ENCODE measurements at regions not wholly inside any gene's neighbourhood (a gene's known extent, or its start where the extent isn't known, plus 50 kb on each side); places are given as distances from the start of the nearest gene placed in this dataset.

DNA sequence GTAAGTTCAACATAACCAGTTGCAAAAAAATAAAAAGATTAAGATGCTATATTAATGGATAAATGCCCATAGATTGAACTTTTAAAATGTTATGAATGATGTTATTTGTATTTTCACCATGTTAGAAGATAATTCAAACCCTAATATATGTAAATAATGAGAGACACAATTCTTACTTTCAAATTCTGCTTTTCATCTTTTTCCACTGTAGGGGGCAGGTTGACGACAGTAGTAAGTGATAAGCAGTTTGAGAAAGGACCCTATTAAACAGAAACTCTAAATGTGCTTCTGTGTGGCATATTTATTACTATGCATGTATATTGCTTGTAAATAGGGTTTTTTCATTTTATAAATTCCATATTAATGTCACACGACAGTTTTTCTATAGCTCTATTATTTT, 591.1 kb downstream of the SEMA5A start (continued):
- no peak for TF ChIP-seq BRCA1 (IDR thresholded peaks at IDR 0.05; ENCODE audit: low read depth, low read length)
- no peak for TF ChIP-seq TEAD4 (IDR thresholded peaks at IDR 0.05; ENCODE audit: low read depth, low read length)
- no peak for TF ChIP-seq JUND (IDR thresholded peaks at IDR 0.05; ENCODE audit: low read length)
- TF ChIP-seq CHD1 (IDR thresholded peaks at IDR 0.05; ENCODE audit: low read depth, low read length): no peak
- TF ChIP-seq CREB1 (IDR thresholded peaks at IDR 0.05): no peak
- no peak for TF ChIP-seq RAD21 (IDR thresholded peaks at IDR 0.05 in 1 of 2, conservative IDR thresholded peaks at IDR 0.05 in 1 of 2; ENCODE audit: low read depth in 2 of 2, low read length in 2 of 2)
- no peak for TF ChIP-seq RBBP5 (IDR thresholded peaks at IDR 0.05; ENCODE audit: borderline replicate concordance, low read depth, low read length)
- TF ChIP-seq SP1 (IDR thresholded peaks at IDR 0.05; ENCODE audit: low read depth, low read length): no peak

Measured in H1 (cell line).